ENCODE measurements at regions not wholly inside any gene's neighbourhood (a gene's known extent, or its start where the extent isn't known, plus 50 kb on each side); places are given as distances from the start of the nearest gene placed in this dataset.
A peak's percentile ranks its signal among the peaks of the same experiment; 100 is the strongest.

DNA sequence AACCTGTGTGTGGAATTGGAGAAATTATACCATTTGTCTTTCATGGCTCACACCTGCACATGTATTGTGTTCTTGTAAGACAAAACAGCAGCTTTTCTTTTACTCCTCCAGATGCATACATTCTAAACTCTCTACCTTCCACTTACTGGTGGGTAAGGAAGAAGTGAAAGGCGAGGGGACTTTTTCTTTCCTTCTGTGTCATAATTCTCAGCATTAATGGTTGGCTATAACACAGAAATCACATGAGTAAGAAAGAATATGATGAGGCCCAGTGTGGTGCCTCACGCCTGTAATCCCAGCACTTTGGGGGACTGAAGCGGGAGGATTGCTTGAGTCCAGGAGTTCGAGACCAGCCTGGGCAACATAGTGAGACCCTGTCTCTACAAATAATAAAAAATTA lies 57.8 kb upstream of the SHANK2 start:
- no peak for DNase-seq (ENCODE audit: low spot score)

DNA sequence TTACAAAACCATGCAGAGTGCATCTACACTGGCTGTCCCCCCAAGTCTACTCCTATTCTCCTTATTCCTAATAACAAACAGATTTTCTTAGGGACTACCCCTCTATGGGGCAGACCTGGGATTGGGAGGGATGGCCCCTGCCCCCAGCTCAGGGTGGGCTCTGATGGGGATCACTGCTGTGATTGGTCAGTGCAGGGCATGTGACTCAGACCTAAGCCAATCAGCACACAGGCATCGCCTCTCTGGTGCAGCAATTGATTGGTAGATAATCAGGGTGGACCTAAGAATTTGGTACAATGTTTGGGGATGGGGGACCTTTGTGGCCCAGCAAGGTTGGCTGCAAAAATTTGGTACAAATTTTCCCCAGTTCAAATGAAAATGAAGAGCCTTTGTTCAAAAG lies 57.2 kb upstream of the SHANK2 start:
- DNase-seq (ENCODE audit: low spot score), result peak; percentile 27

DNA sequence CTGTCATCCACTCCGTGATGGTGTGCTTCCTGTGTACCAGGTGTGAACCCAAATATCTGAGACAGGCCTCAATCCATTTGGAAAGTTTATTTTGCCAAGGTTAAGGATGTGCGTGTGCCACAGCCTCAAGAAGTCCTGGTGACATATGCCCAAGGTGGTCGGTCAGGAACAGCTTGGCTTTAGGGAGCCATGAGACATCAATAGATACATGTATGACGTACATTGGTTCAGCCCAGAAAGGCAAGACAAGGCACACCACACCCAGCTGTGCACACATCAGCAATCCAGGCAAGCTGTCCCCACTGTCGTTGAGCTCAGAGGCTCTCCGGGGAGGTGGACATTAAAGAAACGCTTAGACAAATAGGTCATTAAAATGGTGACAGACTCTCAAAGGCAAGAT lies 56.8 kb upstream of the SHANK2 start:
- peak; percentile 22 for DNase-seq (ENCODE audit: low spot score)

DNA sequence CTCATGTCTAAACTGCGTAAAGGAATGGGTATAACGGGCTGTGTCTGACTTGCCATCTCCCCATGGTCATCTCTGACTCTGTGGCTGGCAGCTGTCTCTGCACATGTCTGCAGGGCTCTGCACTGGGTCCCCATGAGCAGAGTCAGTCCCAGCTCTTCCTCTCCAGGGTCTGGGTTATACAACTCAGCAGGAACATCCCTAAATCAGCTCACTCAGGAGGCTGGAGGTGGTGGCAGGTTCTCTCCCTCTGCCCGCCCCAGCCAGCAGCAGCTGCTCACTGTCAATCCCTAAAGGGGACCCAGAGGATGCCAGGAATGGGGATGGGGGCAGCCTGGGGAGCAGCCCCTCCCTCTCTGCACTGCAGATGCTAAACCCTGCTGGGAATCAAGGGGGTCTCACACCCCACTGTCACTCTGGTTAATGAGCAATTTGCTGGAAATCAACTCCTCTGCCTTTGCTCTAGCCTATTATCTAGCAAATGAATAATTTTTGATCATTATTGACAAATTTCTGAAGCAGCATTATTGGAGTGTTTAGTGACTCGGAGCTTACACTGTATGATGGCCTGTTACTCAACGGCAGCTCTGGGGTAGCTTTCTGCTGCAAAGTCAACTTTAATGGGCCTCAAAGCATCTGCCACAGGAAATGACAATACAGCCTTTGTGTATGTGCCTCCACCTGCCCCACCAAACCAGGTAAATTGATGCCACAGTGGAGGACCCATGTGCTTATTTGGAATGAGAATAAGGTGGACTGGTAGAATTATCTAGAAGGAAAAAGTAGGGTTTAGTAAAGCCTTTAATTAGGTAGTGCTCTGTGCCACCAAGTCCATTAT lies 55.7 kb upstream of the SHANK2 start:
- peak; percentile 29 for DNase-seq (ENCODE audit: low spot score)

DNA sequence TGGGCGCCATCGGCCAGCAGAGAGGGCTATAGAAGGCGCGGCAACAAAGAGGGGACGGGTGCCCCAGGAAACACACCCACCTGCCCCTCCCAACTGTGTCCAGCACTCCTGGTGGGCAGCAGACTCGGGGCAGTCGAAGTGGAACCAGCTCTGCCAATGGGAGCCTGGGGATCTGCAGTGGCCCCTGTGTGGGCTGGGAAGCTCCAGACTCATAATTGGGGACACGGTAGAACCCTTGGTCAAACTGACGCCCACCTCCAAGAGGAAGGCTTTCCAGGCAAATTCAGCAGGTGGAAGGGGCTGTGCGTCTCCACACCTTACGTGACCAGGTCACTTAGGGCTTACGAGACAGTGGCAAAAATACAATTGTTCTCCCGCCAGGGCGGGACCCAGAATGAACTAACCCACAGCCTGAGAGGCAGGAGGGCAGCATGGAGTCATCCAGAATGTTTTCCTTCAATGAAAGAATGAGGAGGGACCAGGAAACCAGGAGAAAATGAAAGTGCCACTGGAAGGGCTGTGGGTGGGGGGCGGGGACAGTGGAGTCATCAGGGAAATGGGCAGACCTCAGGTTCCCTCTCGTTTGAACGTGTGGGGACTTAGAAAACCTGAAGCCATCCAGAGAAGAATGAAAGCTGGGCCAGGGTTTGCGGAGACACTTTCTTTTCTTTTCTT lies 53.2 kb upstream of the SHANK2 start:
- no peak for DNase-seq (ENCODE audit: low spot score)

DNA sequence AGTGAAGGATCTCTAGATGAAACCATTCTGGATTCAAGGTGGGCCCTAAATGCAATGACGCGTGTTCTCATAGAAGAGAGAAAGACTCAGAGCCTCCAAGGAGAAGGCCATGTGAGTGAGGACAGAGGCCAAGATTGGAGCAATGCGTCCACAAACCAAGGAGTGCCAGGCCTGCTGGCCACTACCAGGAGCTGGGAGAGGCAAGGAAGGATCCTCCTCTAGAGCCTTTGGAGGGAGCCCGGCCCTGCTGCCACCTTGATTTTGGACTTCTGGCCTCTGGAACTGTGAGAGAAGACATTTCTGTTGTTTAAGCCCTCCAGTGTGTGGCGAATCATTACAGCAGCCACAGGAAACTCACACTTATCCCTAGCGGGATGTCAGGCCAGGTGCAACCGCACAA lies 52.7 kb upstream of the SHANK2 start:
- peak; percentile 32 for DNase-seq (ENCODE audit: low spot score)

DNA sequence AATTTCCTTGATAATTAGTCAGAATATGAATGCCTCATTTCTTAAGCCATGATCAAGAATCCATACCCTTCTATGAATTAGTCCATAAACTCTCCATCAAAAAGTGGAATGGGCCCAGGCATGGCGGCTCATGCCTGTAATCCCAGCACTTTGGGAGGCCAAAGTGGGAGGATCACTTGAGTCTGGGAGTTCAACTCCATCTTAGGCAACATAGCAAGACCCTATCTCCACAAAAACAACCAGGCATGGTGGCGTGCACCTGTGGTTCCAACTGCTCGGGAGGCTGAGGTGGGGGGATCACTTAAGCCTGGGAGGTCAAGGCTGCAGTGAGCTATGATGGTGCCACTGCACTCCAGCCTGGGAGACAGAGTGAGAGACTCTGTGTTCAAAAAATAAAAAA lies 52.1 kb upstream of the SHANK2 start:
- peak; percentile 11 for DNase-seq (ENCODE audit: low spot score)

DNA sequence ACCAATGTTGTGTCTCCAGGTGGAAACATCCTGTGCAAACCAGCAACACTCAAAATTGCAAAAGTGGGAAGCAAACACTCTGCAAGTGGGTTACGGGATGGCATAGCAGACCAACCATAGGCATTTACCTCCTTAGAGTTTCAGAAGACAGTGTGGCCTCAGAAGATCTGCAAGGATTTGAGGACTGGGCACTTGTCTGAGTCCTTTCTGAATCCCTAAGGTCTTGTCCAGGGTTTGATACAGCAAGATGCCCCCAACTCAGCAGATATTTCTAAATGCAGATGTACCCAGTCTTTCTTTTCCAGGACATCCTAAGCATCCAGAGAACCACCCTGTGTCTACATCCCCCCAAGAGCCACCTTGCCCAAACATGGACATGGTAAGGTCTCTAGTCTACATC lies 51.7 kb upstream of the SHANK2 start:
- peak; percentile 19 for DNase-seq (ENCODE audit: low spot score)

DNA sequence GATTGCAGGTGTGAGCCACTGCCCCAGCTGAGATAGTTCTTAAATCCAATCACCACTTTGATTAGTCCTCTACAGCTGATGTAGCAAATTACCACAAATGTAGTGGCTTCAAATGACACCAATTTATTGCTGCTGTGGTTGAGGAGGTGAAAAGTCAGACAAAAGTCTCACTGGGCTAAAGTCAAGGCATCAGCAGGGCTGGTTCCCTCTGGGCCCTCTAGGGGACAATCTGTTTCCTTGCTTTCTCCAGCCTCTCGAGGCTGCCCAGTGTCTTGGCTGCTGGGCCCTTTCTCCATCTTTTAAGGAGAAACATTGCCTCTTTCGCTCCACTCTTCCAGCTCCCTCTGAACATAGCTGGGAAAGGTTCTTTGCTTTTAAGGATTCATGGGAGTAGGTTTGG lies 50.5 kb upstream of the SHANK2 start:
- peak; percentile 28 for DNase-seq (ENCODE audit: low spot score)

DNA sequence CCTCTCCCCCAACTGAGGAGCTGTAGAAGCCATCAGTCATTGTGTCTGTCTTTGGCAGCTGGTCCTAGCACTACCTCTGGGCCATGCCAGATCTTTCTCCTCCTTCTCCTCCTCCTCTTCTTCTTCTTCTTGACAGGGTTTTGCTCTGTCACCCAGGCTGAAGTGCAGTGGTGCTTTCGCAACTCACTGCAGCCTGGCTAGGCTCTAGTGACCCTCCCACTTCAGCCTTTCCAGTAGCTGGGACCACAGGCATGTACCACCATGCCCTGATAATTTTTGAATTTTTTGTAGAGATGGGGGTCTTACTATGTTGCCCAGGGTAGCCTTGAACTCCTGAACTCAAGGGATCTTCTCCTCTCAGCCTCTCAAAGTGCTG lies 50.1 kb upstream of the SHANK2 start:
- DNase-seq (ENCODE audit: low spot score), result no peak
